Thyroid gland (tissue), 4 donors: ENCODE measurements at regions not wholly inside any gene's neighbourhood (a gene's known extent, or its start where the extent isn't known, plus 50 kb on each side); places are given as distances from the start of the nearest gene placed in this dataset.

ENCODE experiments used
- DNase-seq, 2 donors: peaks; one replicate each; pipeline ENCODE4 v3.0.0-alpha.2; 2019
- H3K27ac ChIP-seq, 3 donors: fragments of 200-600 bp; sonication (generic); 1 replicate in 2 of 3; 2 replicates in 1 of 3; pipeline ENCODE4 v1.5.1; 2016 to 2019; ENCODE audit warnings: mild to moderate bottlenecking in 1 of 3, moderate library complexity in 1 of 3
- H3K27me3 ChIP-seq: fragments of 200-600 bp; sonication (generic); one replicate; pipeline ENCODE4 v1.5.1; 2019
- H3K36me3 ChIP-seq, 2 donors: fragments of 200-600 bp; sonication (generic); one replicate each; pipeline ENCODE4 v1.5.1; 2016 to 2019
- H3K4me1 ChIP-seq, 2 donors: fragments of 200-600 bp; sonication (generic); one replicate each; pipeline ENCODE4 v1.5.1; 2017 to 2019
- H3K4me3 ChIP-seq, 3 donors: fragments of 200-600 bp; sonication (generic); replicated peaks in 1 of 3; 1 replicate in 2 of 3; 2 replicates in 1 of 3; pipeline ENCODE4 v1.5.1; 2016; ENCODE audit warnings: mild to moderate bottlenecking in 1 of 3
- H3K9me3 ChIP-seq: fragments of 200-600 bp; sonication (generic); one replicate; pipeline ENCODE4 v1.5.1; 2017
- CTCF ChIP-seq, 6 experiments: fragments of 200-600 bp in 3 of 6; fragments of 450-650 bp in 3 of 6; sonication (generic) in 3 of 6; IDR thresholded peaks; one replicate each; pipeline ENCODE4 v1.5.1; 2016 to 2019; ENCODE audit warnings: antibody characterized with exemption in 6 of 6, mild to moderate bottlenecking in 2 of 6, inconsistent platforms in 1 of 6, moderate library complexity in 1 of 6
- POLR2A ChIP-seq, 2 donors: fragments of 450-650 bp; IDR thresholded peaks; one replicate each; pipeline ENCODE4 v1.6.1; 2017; ENCODE audit warnings: antibody characterized with exemption in 2 of 2, mild to moderate bottlenecking in 2 of 2, moderate library complexity in 1 of 2
- WGBS, 2 donors: methylation state at CpG; one replicate each; pipeline ENCODE4 v1.1.5; 2017; 5-methylcytosine and 5-hydroxymethylcytosine counted together
- intact Hi-C: fragments of 100-400 bp; cut with DNase I; formaldehyde crosslinking; loops from one replicate; pipeline ENCODE4 v1.15.1; 2023

GRCh38 chr3:132196113-132196512 lies 121.1 kb upstream of the ACP3 start:
- no peaks in the 10 kb centered on the region for H3K27me3 ChIP-seq
- TF ChIP-seq CTCF (IDR thresholded peaks at IDR 0.05) (no peak), POLR2A (IDR thresholded peaks at IDR 0.05) (no peak)
- 27 to 50% methylated on average over 1 of the region's 1 CpG for WGBS, 2 donors
- DNase-seq, result peak; percentile 8 to 32
- intact Hi-C loops, result no loop called here
- H3K36me3 ChIP-seq, result no peaks in the 10 kb centered on the region
- peaks cover 11 to 28% of the 10 kb centered on the region in 2 donors for H3K4me1 ChIP-seq
- H3K9me3 ChIP-seq, result no peaks in the 10 kb centered on the region
- no peak overlapping the region for H3K4me3 ChIP-seq
- no peak overlapping the region for H3K27ac ChIP-seq

- no peak for DNase-seq
- Histone ChIP-seq H3K27me3 (no peaks in the 10 kb centered on the region), H3K4me1 (peaks cover 11 to 28% of the 10 kb centered on the region in 2 donors), H3K9me3 (no peaks in the 10 kb centered on the region), H3K4me3 (no peak overlapping the region), H3K36me3 (no peaks in the 10 kb centered on the region), H3K27ac (no peak overlapping the region)
- intact Hi-C loops, result no loop called here
- TF ChIP-seq POLR2A (IDR thresholded peaks at IDR 0.05) (no peak), CTCF (IDR thresholded peaks at IDR 0.05) (no peak)
These were observed 118.7 kb upstream of the ACP3 start for GRCh38 chr3:132198516-132198915.

GRCh38 chr3:132199451-132199850 lies 117.8 kb upstream of the ACP3 start:
- TF ChIP-seq POLR2A (IDR thresholded peaks at IDR 0.05) (no peak), CTCF (IDR thresholded peaks at IDR 0.05) (no peak)
- Histone ChIP-seq H3K27me3 (no peaks in the 10 kb centered on the region), H3K9me3 (no peaks in the 10 kb centered on the region), H3K4me1 (peaks cover 10 to 28% of the 10 kb centered on the region in 2 donors), H3K36me3 (no peaks in the 10 kb centered on the region), H3K27ac (no peak overlapping the region), H3K4me3 (no peak overlapping the region)
- intact Hi-C loops, result no loop called here
- 9 to 30% methylated on average over 1 of the region's 1 CpG for WGBS, 2 donors
- DNase-seq, result peak; percentile 11 to 48

GRCh38 chr3:132202586-132202985 lies 114.6 kb upstream of the ACP3 start:
- TF ChIP-seq CTCF (IDR thresholded peaks at IDR 0.05), result no peak
- no peak for TF ChIP-seq POLR2A (IDR thresholded peaks at IDR 0.05)
- intact Hi-C loops, result no loop called here
- Histone ChIP-seq H3K4me1 (peaks cover 0 to 14% of the 10 kb centered on the region in 2 donors), H3K36me3 (no peaks in the 10 kb centered on the region), H3K27ac (no peak overlapping the region), H3K9me3 (no peaks in the 10 kb centered on the region), H3K4me3 (no peak overlapping the region), H3K27me3 (no peaks in the 10 kb centered on the region)
- 89 to 93% methylated on average over 3 of the region's 3 CpGs for WGBS, 2 donors
- DNase-seq, result no peak

- WGBS, 2 donors, result 80 to 85% methylated on average over 3 of the region's 3 CpGs
- H3K4me3 ChIP-seq, result no peak overlapping the region
- intact Hi-C loops, result no loop called here
These were observed 113.2 kb upstream of the ACP3 start for GRCh38 chr3:132203889-132204596.

More at GRCh38 chr3:132203889-132204596, 113.2 kb upstream of the ACP3 start:
- TF ChIP-seq POLR2A (IDR thresholded peaks at IDR 0.05) (no peak), CTCF (IDR thresholded peaks at IDR 0.05) (no peak)
- DNase-seq, result no peak
- H3K27ac ChIP-seq, result no peak overlapping the region
- H3K9me3 ChIP-seq, result no peaks in the 10 kb centered on the region
- H3K4me1 ChIP-seq, result peaks cover 0 to 9% of the 10 kb centered on the region in 2 donors
- H3K27me3 ChIP-seq, result no peaks in the 10 kb centered on the region
- H3K36me3 ChIP-seq, result no peaks in the 10 kb centered on the region
